ENCODE measurements at regions not wholly inside any gene's neighbourhood (a gene's known extent, or its start where the extent isn't known, plus 50 kb on each side); places are given as distances from the start of the nearest gene placed in this dataset.

DNA sequence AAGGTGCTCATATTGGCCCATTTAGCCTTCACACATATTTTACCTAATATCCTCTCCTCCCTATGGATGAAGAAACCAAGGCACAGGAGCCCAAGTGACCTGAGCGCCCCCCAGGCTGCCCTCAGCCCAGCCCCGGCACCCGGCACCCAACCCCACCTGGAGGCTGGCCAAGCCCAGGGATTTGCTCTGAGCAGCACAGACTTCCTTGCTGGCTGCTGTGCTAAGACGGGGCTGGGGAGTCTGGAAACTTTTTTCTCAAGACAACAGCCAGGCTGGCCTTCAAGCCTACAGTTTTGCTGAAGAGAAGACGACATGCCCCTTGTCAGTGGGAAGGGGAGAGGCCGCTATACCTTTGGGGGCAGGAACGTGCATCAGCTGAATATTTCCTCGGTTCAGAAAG is 52.7 kb upstream of the LAMA1 start:
- TF ChIP-seq, protein P1, sequence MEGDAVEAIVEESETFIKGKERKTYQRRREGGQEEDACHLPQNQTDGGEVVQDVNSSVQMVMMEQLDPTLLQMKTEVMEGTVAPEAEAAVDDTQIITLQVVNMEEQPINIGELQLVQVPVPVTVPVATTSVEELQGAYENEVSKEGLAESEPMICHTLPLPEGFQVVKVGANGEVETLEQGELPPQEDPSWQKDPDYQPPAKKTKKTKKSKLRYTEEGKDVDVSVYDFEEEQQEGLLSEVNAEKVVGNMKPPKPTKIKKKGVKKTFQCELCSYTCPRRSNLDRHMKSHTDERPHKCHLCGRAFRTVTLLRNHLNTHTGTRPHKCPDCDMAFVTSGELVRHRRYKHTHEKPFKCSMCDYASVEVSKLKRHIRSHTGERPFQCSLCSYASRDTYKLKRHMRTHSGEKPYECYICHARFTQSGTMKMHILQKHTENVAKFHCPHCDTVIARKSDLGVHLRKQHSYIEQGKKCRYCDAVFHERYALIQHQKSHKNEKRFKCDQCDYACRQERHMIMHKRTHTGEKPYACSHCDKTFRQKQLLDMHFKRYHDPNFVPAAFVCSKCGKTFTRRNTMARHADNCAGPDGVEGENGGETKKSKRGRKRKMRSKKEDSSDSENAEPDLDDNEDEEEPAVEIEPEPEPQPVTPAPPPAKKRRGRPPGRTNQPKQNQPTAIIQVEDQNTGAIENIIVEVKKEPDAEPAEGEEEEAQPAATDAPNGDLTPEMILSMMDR (IDR thresholded peaks at IDR 0.05): no peak
- Mint-ChIP-seq H3K9me3 (ENCODE audit: low read depth) (no peaks in the 10 kb centered on the region), H3K27me3 (ENCODE audit: low read depth) (no peaks in the 10 kb centered on the region), H3K4me3 (ENCODE audit: unreplicated experiment) (no peak overlapping the region), H3K36me3 (ENCODE audit: low read depth) (no peaks in the 10 kb centered on the region), H3K4me1 (ENCODE audit: low read depth) (peaks cover 3% of the 10 kb centered on the region), H3K27ac (ENCODE audit: unreplicated experiment) (no peak overlapping the region)
- DNase-seq (ENCODE audit: low spot score): no peak

DNA sequence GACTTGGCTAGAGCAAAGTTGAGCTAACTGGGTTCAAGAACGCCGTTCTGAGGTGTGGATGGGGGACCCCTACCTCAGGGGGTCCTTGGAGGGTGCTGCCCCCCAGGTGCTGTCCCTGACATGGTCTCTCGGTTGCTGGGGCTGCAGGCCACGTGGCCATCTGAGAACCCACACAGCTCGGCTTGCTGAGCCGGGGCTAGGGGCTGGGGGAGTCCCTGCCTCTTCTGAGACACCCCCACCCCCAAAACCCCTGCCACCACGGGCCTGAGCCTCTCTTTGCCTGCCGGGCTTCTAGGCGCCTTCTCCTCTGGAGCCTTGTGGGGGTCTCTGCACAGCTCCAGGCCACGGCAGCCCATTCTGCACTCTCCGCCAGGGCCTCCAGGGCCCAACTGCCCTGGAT is 52.0 kb upstream of the LAMA1 start:
- H3K27ac Mint-ChIP-seq (ENCODE audit: unreplicated experiment): no peak overlapping the region
- TF ChIP-seq, protein P1 (IDR thresholded peaks at IDR 0.05): no peak
- H3K4me3 Mint-ChIP-seq (ENCODE audit: unreplicated experiment): no peak overlapping the region
- no peaks in the 10 kb centered on the region for H3K9me3 Mint-ChIP-seq (ENCODE audit: low read depth)
- no peaks in the 10 kb centered on the region for H3K36me3 Mint-ChIP-seq (ENCODE audit: low read depth)
- H3K4me1 Mint-ChIP-seq (ENCODE audit: low read depth): peaks cover 3% of the 10 kb centered on the region
- H3K27me3 Mint-ChIP-seq (ENCODE audit: low read depth): no peaks in the 10 kb centered on the region
- DNase-seq (ENCODE audit: low spot score): no peak

DNA sequence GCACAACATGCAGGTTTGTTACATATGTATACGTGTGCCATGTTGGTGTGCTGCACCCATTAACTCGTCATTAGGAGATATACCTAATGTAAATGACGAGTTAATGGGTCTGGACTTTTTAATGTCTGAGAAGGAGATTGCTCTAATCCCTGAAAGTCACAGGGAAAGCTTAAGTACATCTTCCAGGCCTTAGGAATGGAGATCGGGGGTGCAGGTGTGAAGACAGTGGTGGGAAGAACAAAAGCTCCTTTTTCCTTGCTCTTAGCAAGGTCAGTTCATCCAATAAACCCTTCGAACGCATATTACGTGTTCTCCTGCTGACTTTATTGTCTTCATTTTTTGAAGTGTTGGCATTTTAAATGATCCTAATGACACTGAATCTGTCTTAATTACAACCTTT is 50.8 kb upstream of the LAMA1 start:
- H3K36me3 Mint-ChIP-seq (ENCODE audit: low read depth): no peaks in the 10 kb centered on the region
- no peak overlapping the region for H3K4me3 Mint-ChIP-seq (ENCODE audit: unreplicated experiment)
- DNase-seq (ENCODE audit: low spot score): no peak
- TF ChIP-seq, protein P1 (IDR thresholded peaks at IDR 0.05): no peak
- no peak overlapping the region for H3K27ac Mint-ChIP-seq (ENCODE audit: unreplicated experiment)
- H3K27me3 Mint-ChIP-seq (ENCODE audit: low read depth): peaks cover 3% of the 10 kb centered on the region
- H3K9me3 Mint-ChIP-seq (ENCODE audit: low read depth): no peaks in the 10 kb centered on the region
- H3K4me1 Mint-ChIP-seq (ENCODE audit: low read depth): peaks cover 3% of the 10 kb centered on the region

All from chondrocyte (in vitro differentiated cells).